ENCODE measurements at regions not wholly inside any gene's neighbourhood (a gene's known extent, or its start where the extent isn't known, plus 50 kb on each side); places are given as distances from the start of the nearest gene placed in this dataset.

DNA sequence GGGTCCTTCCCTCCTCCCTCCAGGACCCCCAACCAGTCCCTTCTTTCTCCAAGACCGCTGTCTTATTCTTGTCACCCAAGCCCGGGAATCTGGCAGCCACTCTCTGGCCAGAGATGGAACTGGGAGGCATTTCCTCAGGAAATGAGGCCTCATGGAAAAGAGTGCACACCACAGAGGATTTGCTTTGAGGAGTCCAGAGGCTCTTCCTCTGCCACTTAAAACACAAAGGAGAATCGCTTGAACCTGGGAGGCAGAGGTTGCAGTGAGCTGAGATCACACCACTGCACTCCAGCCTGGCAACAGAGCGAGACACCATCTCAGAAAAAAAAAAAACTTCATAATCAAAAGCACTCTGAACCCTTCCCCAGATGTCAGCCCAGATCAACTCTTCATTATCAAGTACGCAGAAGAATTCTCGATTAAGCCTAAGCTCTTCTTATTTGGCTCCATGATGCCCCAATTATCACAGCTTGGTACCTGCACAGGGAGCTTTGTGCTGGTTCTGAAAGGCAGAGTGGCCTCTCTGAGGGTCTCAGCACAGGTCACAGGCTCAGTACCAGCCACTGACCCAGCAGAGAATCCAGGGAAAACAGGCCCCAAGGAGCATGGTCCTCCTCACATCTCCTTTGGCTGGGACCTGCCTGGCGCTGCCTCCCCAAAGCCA lies 82.9 kb upstream of the MAFB start (continued):
- TF ChIP-seq, protein P1, sequence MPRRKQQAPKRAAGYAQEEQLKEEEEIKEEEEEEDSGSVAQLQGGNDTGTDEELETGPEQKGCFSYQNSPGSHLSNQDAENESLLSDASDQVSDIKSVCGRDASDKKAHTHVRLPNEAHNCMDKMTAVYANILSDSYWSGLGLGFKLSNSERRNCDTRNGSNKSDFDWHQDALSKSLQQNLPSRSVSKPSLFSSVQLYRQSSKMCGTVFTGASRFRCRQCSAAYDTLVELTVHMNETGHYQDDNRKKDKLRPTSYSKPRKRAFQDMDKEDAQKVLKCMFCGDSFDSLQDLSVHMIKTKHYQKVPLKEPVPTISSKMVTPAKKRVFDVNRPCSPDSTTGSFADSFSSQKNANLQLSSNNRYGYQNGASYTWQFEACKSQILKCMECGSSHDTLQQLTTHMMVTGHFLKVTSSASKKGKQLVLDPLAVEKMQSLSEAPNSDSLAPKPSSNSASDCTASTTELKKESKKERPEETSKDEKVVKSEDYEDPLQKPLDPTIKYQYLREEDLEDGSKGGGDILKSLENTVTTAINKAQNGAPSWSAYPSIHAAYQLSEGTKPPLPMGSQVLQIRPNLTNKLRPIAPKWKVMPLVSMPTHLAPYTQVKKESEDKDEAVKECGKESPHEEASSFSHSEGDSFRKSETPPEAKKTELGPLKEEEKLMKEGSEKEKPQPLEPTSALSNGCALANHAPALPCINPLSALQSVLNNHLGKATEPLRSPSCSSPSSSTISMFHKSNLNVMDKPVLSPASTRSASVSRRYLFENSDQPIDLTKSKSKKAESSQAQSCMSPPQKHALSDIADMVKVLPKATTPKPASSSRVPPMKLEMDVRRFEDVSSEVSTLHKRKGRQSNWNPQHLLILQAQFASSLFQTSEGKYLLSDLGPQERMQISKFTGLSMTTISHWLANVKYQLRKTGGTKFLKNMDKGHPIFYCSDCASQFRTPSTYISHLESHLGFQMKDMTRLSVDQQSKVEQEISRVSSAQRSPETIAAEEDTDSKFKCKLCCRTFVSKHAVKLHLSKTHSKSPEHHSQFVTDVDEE (CRISPR knock-in tag; IDR thresholded peaks at IDR 0.05): no peak
- no peak for TF ChIP-seq ZFP30 (CRISPR knock-in tag; IDR thresholded peaks at IDR 0.05)
- no peak for TF ChIP-seq ESRRG (CRISPR knock-in tag; IDR thresholded peaks at IDR 0.05)
- no peak for TF ChIP-seq PPARA (CRISPR knock-in tag; IDR thresholded peaks at IDR 0.05; ENCODE audit: borderline replicate concordance)
- no peak for TF ChIP-seq ZC3H10 (CRISPR knock-in tag; IDR thresholded peaks at IDR 0.05)
- no peak for TF ChIP-seq SNAI2 (CRISPR knock-in tag; IDR thresholded peaks at IDR 0.05)
- no peak for TF ChIP-seq TOX (CRISPR knock-in tag; IDR thresholded peaks at IDR 0.05; ENCODE audit: borderline replicate concordance)
- no peak for TF ChIP-seq CSDC2 (CRISPR knock-in tag; IDR thresholded peaks at IDR 0.05)
- TF ChIP-seq, protein P2, sequence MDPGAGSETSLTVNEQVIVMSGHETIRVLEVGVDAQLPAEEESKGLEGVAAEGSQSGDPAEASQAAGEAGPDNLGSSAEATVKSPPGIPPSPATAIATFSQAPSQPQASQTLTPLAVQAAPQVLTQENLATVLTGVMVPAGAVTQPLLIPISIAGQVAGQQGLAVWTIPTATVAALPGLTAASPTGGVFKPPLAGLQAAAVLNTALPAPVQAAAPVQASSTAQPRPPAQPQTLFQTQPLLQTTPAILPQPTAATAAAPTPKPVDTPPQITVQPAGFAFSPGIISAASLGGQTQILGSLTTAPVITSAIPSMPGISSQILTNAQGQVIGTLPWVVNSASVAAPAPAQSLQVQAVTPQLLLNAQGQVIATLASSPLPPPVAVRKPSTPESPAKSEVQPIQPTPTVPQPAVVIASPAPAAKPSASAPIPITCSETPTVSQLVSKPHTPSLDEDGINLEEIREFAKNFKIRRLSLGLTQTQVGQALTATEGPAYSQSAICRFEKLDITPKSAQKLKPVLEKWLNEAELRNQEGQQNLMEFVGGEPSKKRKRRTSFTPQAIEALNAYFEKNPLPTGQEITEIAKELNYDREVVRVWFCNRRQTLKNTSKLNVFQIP (CRISPR knock-in tag; IDR thresholded peaks at IDR 0.05; ENCODE audit: borderline replicate concordance, low read depth): no peak
- no peak for TF ChIP-seq ZFP3 (CRISPR knock-in tag; IDR thresholded peaks at IDR 0.05)
- TF ChIP-seq ZNF565 (CRISPR knock-in tag; conservative IDR thresholded peaks at IDR 0.05; ENCODE audit: low read depth): no peak

DNA sequence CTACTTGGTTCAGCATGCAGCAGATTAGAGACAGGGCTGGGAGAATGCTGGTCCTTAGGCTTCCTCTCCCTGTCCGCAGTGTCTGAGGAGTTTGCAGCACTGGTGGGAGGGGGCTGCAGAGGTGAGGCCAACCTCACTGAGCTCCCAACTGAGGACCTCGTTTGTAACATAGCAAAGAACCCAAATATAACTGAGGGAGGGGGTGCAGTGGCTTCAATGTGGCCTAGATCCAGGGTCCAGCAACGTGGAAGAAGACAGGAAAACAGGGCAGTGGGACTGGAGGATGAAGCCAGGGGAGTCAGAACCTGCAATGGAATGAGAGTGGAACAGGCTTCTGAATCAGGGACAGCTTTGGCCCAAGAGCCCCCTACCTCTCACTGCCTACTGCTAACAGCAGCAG lies 84.3 kb upstream of the MAFB start:
- TF ChIP-seq ZNF70 (CRISPR knock-in tag; IDR thresholded peaks at IDR 0.05) (no peak), ZNF8 (CRISPR knock-in tag; IDR thresholded peaks at IDR 0.05) (no peak), SNAI2 (CRISPR knock-in tag; IDR thresholded peaks at IDR 0.05) (no peak)
- TF ChIP-seq, protein P3, sequence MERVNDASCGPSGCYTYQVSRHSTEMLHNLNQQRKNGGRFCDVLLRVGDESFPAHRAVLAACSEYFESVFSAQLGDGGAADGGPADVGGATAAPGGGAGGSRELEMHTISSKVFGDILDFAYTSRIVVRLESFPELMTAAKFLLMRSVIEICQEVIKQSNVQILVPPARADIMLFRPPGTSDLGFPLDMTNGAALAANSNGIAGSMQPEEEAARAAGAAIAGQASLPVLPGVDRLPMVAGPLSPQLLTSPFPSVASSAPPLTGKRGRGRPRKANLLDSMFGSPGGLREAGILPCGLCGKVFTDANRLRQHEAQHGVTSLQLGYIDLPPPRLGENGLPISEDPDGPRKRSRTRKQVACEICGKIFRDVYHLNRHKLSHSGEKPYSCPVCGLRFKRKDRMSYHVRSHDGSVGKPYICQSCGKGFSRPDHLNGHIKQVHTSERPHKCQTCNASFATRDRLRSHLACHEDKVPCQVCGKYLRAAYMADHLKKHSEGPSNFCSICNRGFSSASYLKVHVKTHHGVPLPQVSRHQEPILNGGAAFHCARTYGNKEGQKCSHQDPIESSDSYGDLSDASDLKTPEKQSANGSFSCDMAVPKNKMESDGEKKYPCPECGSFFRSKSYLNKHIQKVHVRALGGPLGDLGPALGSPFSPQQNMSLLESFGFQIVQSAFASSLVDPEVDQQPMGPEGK (CRISPR knock-in tag; IDR thresholded peaks at IDR 0.05; ENCODE audit: borderline replicate concordance): no peak
- ATAC-seq: no peak

DNA sequence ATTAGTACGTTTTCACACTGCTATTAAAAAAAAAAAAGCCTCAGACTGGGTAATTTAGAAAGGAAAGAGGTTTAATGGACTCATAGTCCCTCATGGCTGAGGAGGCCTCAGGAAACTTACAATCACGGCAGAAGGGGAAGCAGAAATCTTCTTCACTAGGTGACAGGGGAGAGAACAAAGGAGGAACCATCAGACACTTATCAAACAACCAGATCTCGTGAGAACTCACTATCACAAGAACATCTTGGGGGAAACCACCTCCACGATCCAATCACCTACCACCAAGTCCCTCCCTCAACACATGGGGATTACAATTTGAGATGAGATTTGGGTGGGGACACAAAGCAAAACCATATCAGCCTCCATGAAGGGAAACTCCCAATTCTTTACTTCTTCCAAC lies 85.2 kb upstream of the MAFB start:
- ATAC-seq: no peak
- TF ChIP-seq ARNTL (CRISPR knock-in tag; IDR thresholded peaks at IDR 0.05; ENCODE audit: borderline replicate concordance, low read depth) (no peak), GLIS3 (CRISPR knock-in tag; IDR thresholded peaks at IDR 0.05) (no peak), PPARA (CRISPR knock-in tag; IDR thresholded peaks at IDR 0.05; ENCODE audit: borderline replicate concordance) (no peak), ZNF8 (CRISPR knock-in tag; IDR thresholded peaks at IDR 0.05) (no peak), ZC3H10 (CRISPR knock-in tag; IDR thresholded peaks at IDR 0.05) (no peak), ZNF565 (CRISPR knock-in tag; conservative IDR thresholded peaks at IDR 0.05; ENCODE audit: low read depth) (no peak)
- TF ChIP-seq, protein P4, sequence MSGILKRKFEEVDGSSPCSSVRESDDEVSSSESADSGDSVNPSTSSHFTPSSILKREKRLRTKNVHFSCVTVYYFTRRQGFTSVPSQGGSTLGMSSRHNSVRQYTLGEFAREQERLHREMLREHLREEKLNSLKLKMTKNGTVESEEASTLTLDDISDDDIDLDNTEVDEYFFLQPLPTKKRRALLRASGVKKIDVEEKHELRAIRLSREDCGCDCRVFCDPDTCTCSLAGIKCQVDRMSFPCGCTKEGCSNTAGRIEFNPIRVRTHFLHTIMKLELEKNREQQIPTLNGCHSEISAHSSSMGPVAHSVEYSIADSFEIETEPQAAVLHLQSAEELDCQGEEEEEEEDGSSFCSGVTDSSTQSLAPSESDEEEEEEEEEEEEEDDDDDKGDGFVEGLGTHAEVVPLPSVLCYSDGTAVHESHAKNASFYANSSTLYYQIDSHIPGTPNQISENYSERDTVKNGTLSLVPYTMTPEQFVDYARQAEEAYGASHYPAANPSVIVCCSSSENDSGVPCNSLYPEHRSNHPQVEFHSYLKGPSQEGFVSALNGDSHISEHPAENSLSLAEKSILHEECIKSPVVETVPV (CRISPR knock-in tag; IDR thresholded peaks at IDR 0.05): no peak

DNA sequence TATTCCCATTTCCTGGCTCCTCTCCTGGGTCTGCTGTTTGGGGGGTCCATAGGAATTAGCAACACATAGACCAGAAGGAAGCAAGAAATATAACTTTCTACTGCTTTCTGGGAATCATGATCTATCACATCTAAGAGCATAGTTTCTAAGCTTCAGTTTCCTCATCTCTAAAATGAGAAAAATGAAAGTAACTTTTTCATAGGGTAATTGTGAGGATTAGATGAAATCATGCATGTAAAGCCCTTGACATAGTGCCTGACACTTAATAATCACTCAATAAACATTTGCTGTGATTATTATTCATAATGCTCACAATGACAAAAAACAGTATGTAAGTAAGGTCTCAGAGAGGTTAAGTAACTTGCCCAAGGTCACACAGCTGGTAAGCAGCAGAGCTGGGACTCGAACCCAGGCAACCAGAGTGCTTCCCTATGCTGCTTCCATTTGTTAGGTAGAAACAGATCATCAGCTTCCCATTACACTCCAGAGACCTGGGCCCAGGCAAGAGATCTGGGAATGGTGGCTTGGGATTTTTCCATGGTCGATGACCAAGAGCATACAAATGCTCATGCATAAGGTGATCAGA lies 86.6 kb upstream of the MAFB start:
- ATAC-seq: no peak
- TF ChIP-seq, protein P4 (CRISPR knock-in tag; IDR thresholded peaks at IDR 0.05): no peak
- TF ChIP-seq RARB (CRISPR knock-in tag; IDR thresholded peaks at IDR 0.05) (no peak), ZNF565 (CRISPR knock-in tag; conservative IDR thresholded peaks at IDR 0.05; ENCODE audit: low read depth) (no peak), ZC3H10 (CRISPR knock-in tag; IDR thresholded peaks at IDR 0.05) (no peak), PPARA (CRISPR knock-in tag; IDR thresholded peaks at IDR 0.05; ENCODE audit: borderline replicate concordance) (no peak), ZFP3 (CRISPR knock-in tag; IDR thresholded peaks at IDR 0.05) (no peak), GLIS3 (CRISPR knock-in tag; IDR thresholded peaks at IDR 0.05) (no peak), BACH2 (CRISPR knock-in tag; IDR thresholded peaks at IDR 0.05; ENCODE audit: borderline replicate concordance) (no peak), ARNTL (CRISPR knock-in tag; IDR thresholded peaks at IDR 0.05; ENCODE audit: borderline replicate concordance, low read depth) (no peak), ZNF70 (CRISPR knock-in tag; IDR thresholded peaks at IDR 0.05) (no peak), ZNF8 (CRISPR knock-in tag; IDR thresholded peaks at IDR 0.05) (no peak), TCF4 (CRISPR knock-in tag; IDR thresholded peaks at IDR 0.05; ENCODE audit: borderline replicate concordance) (no peak), TOX (CRISPR knock-in tag; IDR thresholded peaks at IDR 0.05; ENCODE audit: borderline replicate concordance) (no peak), OSR1 (CRISPR knock-in tag; IDR thresholded peaks at IDR 0.05) (no peak), ESRRG (CRISPR knock-in tag; IDR thresholded peaks at IDR 0.05) (no peak), SNAI2 (CRISPR knock-in tag; IDR thresholded peaks at IDR 0.05) (no peak)
- TF ChIP-seq, protein P5, sequence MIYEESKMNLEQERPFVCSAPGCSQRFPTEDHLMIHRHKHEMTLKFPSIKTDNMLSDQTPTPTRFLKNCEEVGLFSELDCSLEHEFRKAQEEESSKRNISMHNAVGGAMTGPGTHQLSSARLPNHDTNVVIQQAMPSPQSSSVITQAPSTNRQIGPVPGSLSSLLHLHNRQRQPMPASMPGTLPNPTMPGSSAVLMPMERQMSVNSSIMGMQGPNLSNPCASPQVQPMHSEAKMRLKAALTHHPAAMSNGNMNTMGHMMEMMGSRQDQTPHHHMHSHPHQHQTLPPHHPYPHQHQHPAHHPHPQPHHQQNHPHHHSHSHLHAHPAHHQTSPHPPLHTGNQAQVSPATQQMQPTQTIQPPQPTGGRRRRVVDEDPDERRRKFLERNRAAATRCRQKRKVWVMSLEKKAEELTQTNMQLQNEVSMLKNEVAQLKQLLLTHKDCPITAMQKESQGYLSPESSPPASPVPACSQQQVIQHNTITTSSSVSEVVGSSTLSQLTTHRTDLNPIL (CRISPR knock-in tag; IDR thresholded peaks at IDR 0.05; ENCODE audit: low read depth): no peak
